ENCODE measurements at regions not wholly inside any gene's neighbourhood (a gene's known extent, or its start where the extent isn't known, plus 50 kb on each side); places are given as distances from the start of the nearest gene placed in this dataset.

GRCh38 chr1:114214016-114214415 is 60.3 kb upstream of the SYT6 start:
- TF ChIP-seq CTCF (IDR thresholded peaks at IDR 0.05) = no peak
- no peak for TF ChIP-seq POLR2A (IDR thresholded peaks at IDR 0.05)

Data from sigmoid colon (tissue), 3 donors.